HUES6 (cell line): ENCODE measurements at regions not wholly inside any gene's neighbourhood (a gene's known extent, or its start where the extent isn't known, plus 50 kb on each side); places are given as distances from the start of the nearest gene placed in this dataset.

Source experiments
- H3K27ac ChIP-seq: 2 replicates; pipeline ENCODE4 v1.7.0; 2013; ENCODE audit warnings: low read depth, mild to moderate bottlenecking, low read length, inconsistent platforms
- H3K27me3 ChIP-seq: 2 replicates; pipeline ENCODE4 v1.6.1; 2013; ENCODE audit warnings: low read length; ENCODE audit not compliant: control insufficient read depth, insufficient read depth
- H3K36me3 ChIP-seq: 2 replicates; pipeline ENCODE4 v1.6.1; 2013; ENCODE audit warnings: low read length; ENCODE audit not compliant: control insufficient read depth, insufficient read depth
- H3K4me1 ChIP-seq: 2 replicates; pipeline ENCODE4 v1.6.1; 2013; ENCODE audit warnings: low read length; ENCODE audit not compliant: control insufficient read depth, insufficient read depth
- H3K4me3 ChIP-seq: 2 replicates; pipeline ENCODE4 v1.5.1; 2013; ENCODE audit warnings: low read depth, low read length
- H3K9ac ChIP-seq: one replicate; pipeline ENCODE4 v1.6.1; 2013; ENCODE audit warnings: mild to moderate bottlenecking, low read length
- H3K9me3 ChIP-seq: 2 replicates; pipeline ENCODE4 v1.6.1; 2013; ENCODE audit warnings: low read depth, low read length; ENCODE audit not compliant: control insufficient read depth, insufficient read depth

GRCh38 chr3:137511655-137512054 is 252.5 kb upstream of the SOX14 start:
- H3K9me3 ChIP-seq, result no peaks in the 10 kb centered on the region
- H3K4me3 ChIP-seq, result no peak overlapping the region
- no peaks in the 10 kb centered on the region for H3K4me1 ChIP-seq
- H3K36me3 ChIP-seq, result no peaks in the 10 kb centered on the region
- H3K9ac ChIP-seq, result no peak overlapping the region
- H3K27me3 ChIP-seq, result no peaks in the 10 kb centered on the region
- no peak overlapping the region for H3K27ac ChIP-seq

DNA sequence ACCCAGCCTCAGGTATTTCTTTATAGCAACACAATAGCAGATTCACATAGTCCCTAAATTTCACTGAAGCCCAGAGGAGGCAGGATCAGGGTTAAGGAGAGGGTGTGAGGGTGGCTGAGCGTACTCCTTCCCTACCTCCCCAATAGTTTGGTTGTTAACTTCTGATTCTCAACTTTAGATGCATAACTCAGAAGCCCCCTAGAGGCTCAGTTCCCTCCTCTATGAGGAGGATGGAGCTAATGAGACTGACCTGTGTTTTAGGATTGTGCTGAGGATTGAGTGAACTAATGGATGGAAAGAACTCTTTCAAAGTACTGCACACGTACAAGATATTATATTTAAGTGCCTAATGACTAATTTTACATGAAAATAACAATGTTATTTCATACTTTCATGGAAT is 249.3 kb upstream of the SOX14 start:
- H3K36me3 ChIP-seq, result no peaks in the 10 kb centered on the region
- no peaks in the 10 kb centered on the region for H3K4me1 ChIP-seq
- H3K9me3 ChIP-seq, result no peaks in the 10 kb centered on the region
- H3K9ac ChIP-seq, result no peak overlapping the region
- H3K4me3 ChIP-seq, result no peak overlapping the region
- H3K27me3 ChIP-seq, result no peaks in the 10 kb centered on the region
- no peak overlapping the region for H3K27ac ChIP-seq

DNA sequence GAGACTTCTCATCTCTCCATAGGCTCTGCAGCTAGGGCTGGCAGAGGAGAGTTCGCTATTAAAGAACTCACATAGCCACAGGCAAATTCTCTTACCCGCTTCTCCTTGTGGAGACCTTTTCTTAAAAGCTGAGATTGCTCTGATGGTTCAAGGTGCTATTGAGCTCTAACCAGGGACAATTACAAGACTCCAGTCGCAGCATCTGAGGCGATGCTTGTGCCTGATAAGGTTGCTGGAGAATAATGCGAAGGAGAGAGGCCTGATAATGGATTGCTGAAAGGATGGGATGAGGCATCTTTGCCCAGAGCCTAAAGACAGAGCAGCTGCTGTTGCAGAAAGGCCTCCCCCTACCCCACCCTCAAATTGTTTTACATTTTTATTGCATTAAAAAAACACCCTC is 244.5 kb upstream of the SOX14 start:
- no peaks in the 10 kb centered on the region for H3K9me3 ChIP-seq
- H3K9ac ChIP-seq, result no peak overlapping the region
- no peaks in the 10 kb centered on the region for H3K4me1 ChIP-seq
- no peaks in the 10 kb centered on the region for H3K36me3 ChIP-seq
- no peaks in the 10 kb centered on the region for H3K27me3 ChIP-seq
- no peak overlapping the region for H3K4me3 ChIP-seq
- no peak overlapping the region for H3K27ac ChIP-seq

DNA sequence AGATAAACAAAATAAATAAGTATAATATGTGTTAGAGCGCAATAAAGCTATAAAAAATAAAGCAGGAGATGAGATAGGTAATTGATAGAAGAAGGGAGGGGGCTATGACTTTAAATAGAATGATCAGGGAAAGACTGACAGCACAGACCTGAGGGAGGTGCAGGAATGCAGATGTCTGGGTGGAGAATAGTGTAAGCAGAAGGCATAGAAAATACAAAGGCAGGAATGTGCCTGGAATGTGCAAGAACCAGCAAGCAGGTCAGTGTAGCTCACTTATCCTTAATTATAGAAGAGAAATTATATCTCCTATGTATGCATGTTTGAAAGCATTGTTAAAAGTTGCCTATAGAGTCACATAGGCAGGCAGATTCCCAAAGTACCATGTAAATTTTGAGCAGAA is 239.4 kb upstream of the SOX14 start:
- no peaks in the 10 kb centered on the region for H3K9me3 ChIP-seq
- no peak overlapping the region for H3K27ac ChIP-seq
- H3K4me1 ChIP-seq, result no peaks in the 10 kb centered on the region
- H3K36me3 ChIP-seq, result no peaks in the 10 kb centered on the region
- no peaks in the 10 kb centered on the region for H3K27me3 ChIP-seq
- no peak overlapping the region for H3K9ac ChIP-seq
- H3K4me3 ChIP-seq, result no peak overlapping the region

DNA sequence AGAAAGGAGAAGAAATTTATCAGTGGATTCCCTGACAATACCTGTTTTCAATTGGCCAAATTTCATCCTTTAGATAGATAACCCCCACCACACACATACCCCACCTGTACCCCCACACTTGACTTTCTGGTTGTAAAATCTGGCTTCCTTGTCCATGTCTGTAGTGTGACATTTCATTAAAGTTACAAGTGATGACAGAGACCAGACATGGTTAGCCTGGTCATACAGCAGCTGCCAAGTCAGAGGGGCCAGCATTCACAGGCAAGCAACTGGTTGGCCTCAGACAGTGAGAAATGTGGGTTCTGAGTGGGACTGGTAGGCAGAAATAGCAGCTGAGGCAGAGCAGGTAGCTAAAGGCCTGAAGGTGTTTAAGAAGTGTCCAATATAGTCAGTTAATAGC is 238.6 kb upstream of the SOX14 start:
- Histone ChIP-seq H3K4me3 (no peak overlapping the region), H3K4me1 (no peaks in the 10 kb centered on the region), H3K36me3 (no peaks in the 10 kb centered on the region), H3K27me3 (no peaks in the 10 kb centered on the region), H3K27ac (no peak overlapping the region), H3K9me3 (no peaks in the 10 kb centered on the region), H3K9ac (no peak overlapping the region)

GRCh38 chr3:137542049-137542448 is 222.1 kb upstream of the SOX14 start:
- Histone ChIP-seq H3K9me3 (peaks cover 5% of the 10 kb centered on the region; the same call in 1 of the 2 replicates), H3K27me3 (peaks cover 4% of the 10 kb centered on the region; the same call in 1 of the 2 replicates), H3K36me3 (no peaks in the 10 kb centered on the region), H3K9ac (no peak overlapping the region), H3K4me3 (no peak overlapping the region), H3K4me1 (no peaks in the 10 kb centered on the region), H3K27ac (no peak overlapping the region)

DNA sequence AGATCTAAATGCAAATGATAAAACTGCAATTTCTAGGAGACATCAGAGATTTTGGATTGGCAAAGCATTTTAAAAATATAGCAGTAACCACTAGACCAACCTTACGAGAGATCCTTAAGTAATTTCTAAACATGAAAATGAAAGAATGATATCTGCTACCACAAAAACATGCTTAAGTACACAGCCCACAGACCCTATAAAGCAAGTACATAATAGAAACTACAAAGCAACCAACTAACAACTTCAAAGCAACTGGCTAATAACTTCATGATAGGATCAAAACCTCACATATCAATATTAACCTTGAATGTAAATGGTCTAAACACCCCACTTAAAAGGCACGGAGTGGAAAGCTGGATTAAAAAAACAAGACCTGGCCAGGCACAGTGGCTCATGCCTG is 209.9 kb upstream of the SOX14 start:
- no peak overlapping the region for H3K9ac ChIP-seq
- H3K36me3 ChIP-seq, result no peaks in the 10 kb centered on the region
- H3K4me3 ChIP-seq, result no peak overlapping the region
- no peaks in the 10 kb centered on the region for H3K4me1 ChIP-seq
- H3K27me3 ChIP-seq, result no peaks in the 10 kb centered on the region
- no peaks in the 10 kb centered on the region for H3K9me3 ChIP-seq
- no peak overlapping the region for H3K27ac ChIP-seq

GRCh38 chr3:137568880-137569279 is 195.2 kb upstream of the SOX14 start:
- Histone ChIP-seq H3K27ac (no peak overlapping the region), H3K36me3 (no peaks in the 10 kb centered on the region), H3K27me3 (no peaks in the 10 kb centered on the region), H3K9ac (no peak overlapping the region), H3K9me3 (no peaks in the 10 kb centered on the region), H3K4me1 (0 out of 2 replicates have a peak, but pooled peaks cover 6% of the 10 kb centered on the region), H3K4me3 (no peak overlapping the region)

GRCh38 chr3:137572931-137573330 is 191.2 kb upstream of the SOX14 start:
- no peaks in the 10 kb centered on the region for H3K36me3 ChIP-seq
- 0 out of 2 replicates have a peak, but pooled peaks cover 6% of the 10 kb centered on the region for H3K4me1 ChIP-seq
- peaks cover 6% of the 10 kb centered on the region; the same call in 1 of the 2 replicates for H3K9me3 ChIP-seq
- no peaks in the 10 kb centered on the region for H3K27me3 ChIP-seq
- H3K27ac ChIP-seq, result no peak overlapping the region
- H3K9ac ChIP-seq, result no peak overlapping the region
- H3K4me3 ChIP-seq, result no peak overlapping the region

DNA sequence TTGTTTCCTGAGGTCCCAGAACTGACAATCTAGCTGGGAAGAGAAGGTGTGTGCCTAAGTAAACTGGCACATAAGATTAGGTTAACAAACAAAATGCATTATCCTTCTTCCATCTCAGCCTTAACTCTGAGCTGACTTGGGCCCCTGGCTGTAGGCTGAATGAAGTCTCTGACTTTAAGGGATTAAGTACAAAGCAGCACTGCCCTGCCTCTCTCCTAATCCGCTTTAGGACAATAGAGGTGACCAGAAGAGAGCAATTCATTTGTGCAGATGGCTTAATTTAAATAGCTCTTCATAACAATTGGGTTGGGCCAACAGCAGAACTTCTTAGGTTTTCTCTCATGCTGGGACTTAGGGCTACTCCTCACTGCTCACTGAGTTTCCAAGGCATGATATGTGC is 181.6 kb upstream of the SOX14 start:
- peaks cover 5% of the 10 kb centered on the region; the same call in 1 of the 2 replicates for H3K36me3 ChIP-seq
- no peak overlapping the region for H3K4me3 ChIP-seq
- peaks cover 18% of the 10 kb centered on the region for H3K4me1 ChIP-seq
- peaks cover 38% of the 10 kb centered on the region for H3K9me3 ChIP-seq
- no peak overlapping the region for H3K27ac ChIP-seq
- H3K9ac ChIP-seq, result no peak overlapping the region
- H3K27me3 ChIP-seq, result no peaks in the 10 kb centered on the region

DNA sequence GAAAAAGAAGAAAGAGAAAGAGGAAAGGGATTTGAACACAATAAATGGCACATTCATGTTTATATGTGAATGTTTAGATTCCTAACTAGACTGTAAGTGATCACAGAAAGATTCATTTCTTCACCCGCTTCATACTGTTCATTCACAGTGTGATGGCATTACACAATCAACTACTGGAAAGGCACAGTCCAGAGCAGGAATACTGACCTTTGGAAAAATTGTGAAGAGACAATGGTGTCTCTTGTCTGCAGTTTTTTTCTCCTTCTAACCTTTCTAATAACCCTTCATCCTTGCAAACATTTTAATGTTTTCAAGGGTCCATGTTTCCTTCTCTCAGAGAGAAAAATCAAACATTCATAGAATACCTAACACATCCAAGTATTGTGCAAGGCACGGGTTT is 180.9 kb upstream of the SOX14 start:
- H3K36me3 ChIP-seq, result peaks cover 5% of the 10 kb centered on the region; the same call in 1 of the 2 replicates
- no peak overlapping the region for H3K9ac ChIP-seq
- H3K9me3 ChIP-seq, result peaks cover 36% of the 10 kb centered on the region
- no peak overlapping the region for H3K4me3 ChIP-seq
- no peak overlapping the region for H3K27ac ChIP-seq
- H3K27me3 ChIP-seq, result no peaks in the 10 kb centered on the region
- H3K4me1 ChIP-seq, result peaks cover 18% of the 10 kb centered on the region

- Histone ChIP-seq H3K27me3 (no peaks in the 10 kb centered on the region), H3K27ac (no peak overlapping the region), H3K4me3 (no peak overlapping the region), H3K9me3 (peaks cover 30% of the 10 kb centered on the region), H3K9ac (no peak overlapping the region), H3K4me1 (no peaks in the 10 kb centered on the region), H3K36me3 (peaks cover 5% of the 10 kb centered on the region; the same call in 1 of the 2 replicates)
These were observed 175.2 kb upstream of the SOX14 start for GRCh38 chr3:137588871-137589270.
